Right lobe of liver (tissue), 6 donors: ENCODE measurements at regions not wholly inside any gene's neighbourhood (a gene's known extent, or its start where the extent isn't known, plus 50 kb on each side); places are given as distances from the start of the nearest gene placed in this dataset.

Source experiments
- ATAC-seq, 4 donors: fragments of 200-7000 bp; cut with Tn5 transposase; one replicate each; pipeline ENCODE4 v1.9.1; 2020; ENCODE audit warnings: mild to moderate bottlenecking in 4 of 4, moderate library complexity in 4 of 4
- DNase-seq, 3 donors: peaks; one replicate each; pipeline ENCODE4 v3.0.0-alpha.2; 2020
- H3K27ac ChIP-seq, 3 donors: fragments of 200-600 bp; one replicate each; pipeline ENCODE4 v1.8.0; 2022
- H3K27me3 ChIP-seq, 2 donors: fragments of 200-600 bp; one replicate each; pipeline ENCODE4 v1.8.0; 2022
- H3K36me3 ChIP-seq, 4 donors: fragments of 200-600 bp; sonication (generic) in 1 of 4; one replicate each; pipeline versions ENCODE4 v1.5.1 to v1.8.0; 2017 to 2022; ENCODE audit warnings: control low read depth in 1 of 4
- H3K4me1 ChIP-seq, 4 donors: fragments of 200-600 bp; sonication (generic) in 1 of 4; one replicate each; pipeline versions ENCODE4 v1.5.1 to v1.8.0; 2017 to 2022; ENCODE audit warnings: control low read depth in 1 of 4
- H3K4me3 ChIP-seq, 3 donors: fragments of 200-600 bp; one replicate each; pipeline ENCODE4 v1.8.0; 2022
- H3K9me3 ChIP-seq, 4 donors: fragments of 200-600 bp; sonication (generic) in 1 of 4; one replicate each; pipeline versions ENCODE4 v1.5.1 to v1.8.0; 2017 to 2022; ENCODE audit warnings: control low read depth in 1 of 4
- CTCF ChIP-seq, 4 donors: fragments of 200-600 bp in 3 of 4; fragments of 450-650 bp in 1 of 4; IDR thresholded peaks; one replicate each; pipeline versions ENCODE4 v1.5.1 to v1.8.0; 2016 to 2022; ENCODE audit warnings: antibody characterized with exemption in 4 of 4, mild to moderate bottlenecking in 2 of 4
- POLR2A ChIP-seq: fragments of 450-650 bp; IDR thresholded peaks from one replicate; pipeline ENCODE4 v1.6.1; 2017; ENCODE audit warnings: antibody characterized with exemption, mild to moderate bottlenecking
- WGBS: methylation state at CpG from one replicate; pipeline ENCODE4 v1.1.6; 2018; ENCODE audit warnings: low coverage, low lambda C conversion rate; ENCODE audit not compliant: insufficient coverage; ENCODE audit errors: missing lambda C conversion rate; 5-methylcytosine and 5-hydroxymethylcytosine counted together
- intact Hi-C, 2 donors: fragments of 100-400 bp; cut with DNase I; formaldehyde crosslinking; loops; one replicate each; pipeline versions ENCODE4 v1.11.2 to v1.14.1; 2022
- donor health status: DM: no; HTN: yes; CAD: no.
- donor health status: DM: no; HTN: no; CAD: no.
- donor health status: DM: no; HTN: no; CAD: no.
- donor health status: DM: no; HTN: yes; CAD: no.
- donor health status: DM: no; HTN: yes; CAD: no.

GRCh38 chr21:16213518-16213917, 483.7 kb downstream of the USP25 start:
- Histone ChIP-seq H3K4me3 (no peak overlapping the region), H3K27me3 (no peaks in the 10 kb centered on the region), H3K9me3 (no peaks in the 10 kb centered on the region), H3K4me1 (peaks cover 0 to 44% (median 12%) of the 10 kb centered on the region in 4 donors), H3K36me3 (no peaks in the 10 kb centered on the region), H3K27ac (peak overlapping the region in 2 of 3 donors; percentile 47 to 68)
- TF ChIP-seq POLR2A = no peak
- TF ChIP-seq CTCF (IDR thresholded peaks at IDR 0.05) = no peak
- WGBS = 81% methylated on average over 3 of the region's 3 CpGs
- intact Hi-C loops = no loop called here
- no peak for ATAC-seq
- no peak for DNase-seq

GRCh38 chr21:16215193-16215592, 485.4 kb downstream of the USP25 start:
- DNase-seq (no peak), ATAC-seq (peak in 2 of 4 donors; percentile 25 to 27)
- H3K36me3 ChIP-seq = no peaks in the 10 kb centered on the region
- H3K9me3 ChIP-seq = no peaks in the 10 kb centered on the region
- peaks cover 0 to 55% (median 17%) of the 10 kb centered on the region in 4 donors for H3K4me1 ChIP-seq
- H3K27me3 ChIP-seq = no peaks in the 10 kb centered on the region
- H3K27ac ChIP-seq = peak overlapping the region; percentile 2 to 64 (median 5)
- WGBS = 18% methylated on average over 2 of the region's 2 CpGs
- no peak for TF ChIP-seq CTCF (IDR thresholded peaks at IDR 0.05)
- no peak for TF ChIP-seq POLR2A
- H3K4me3 ChIP-seq = no peak overlapping the region
- intact Hi-C loops = no loop called here

- no peaks in the 10 kb centered on the region for H3K9me3 ChIP-seq
- H3K27me3 ChIP-seq = no peaks in the 10 kb centered on the region
- TF ChIP-seq CTCF (IDR thresholded peaks at IDR 0.05) (no peak), POLR2A (no peak)
- peaks cover 0 to 59% (median 17%) of the 10 kb centered on the region in 4 donors for H3K4me1 ChIP-seq
- no peaks in the 10 kb centered on the region for H3K36me3 ChIP-seq
- intact Hi-C loops = no loop called here
- ATAC-seq (no peak), DNase-seq (no peak)
- H3K4me3 ChIP-seq = no peak overlapping the region
- 35% methylated on average over 2 of the region's 2 CpGs for WGBS
- H3K27ac ChIP-seq = peak overlapping the region; percentile 2 to 64 (median 5)
Observed at GRCh38 chr21:16215663-16216183, 485.9 kb downstream of the USP25 start.

- intact Hi-C loops = no loop called here
- no peak for TF ChIP-seq POLR2A
- TF ChIP-seq CTCF (IDR thresholded peaks at IDR 0.05) = no peak
- Histone ChIP-seq H3K9me3 (no peaks in the 10 kb centered on the region), H3K27ac (peak overlapping the region in 2 of 3 donors; percentile 9 to 64), H3K36me3 (no peaks in the 10 kb centered on the region), H3K4me3 (no peak overlapping the region), H3K27me3 (no peaks in the 10 kb centered on the region), H3K4me1 (peaks cover 0 to 53% (median 15%) of the 10 kb centered on the region in 4 donors)
- ATAC-seq (peak in 1 of 4 donors; percentile 16), DNase-seq (no peak)
- 59% methylated on average over 3 of the region's 3 CpGs for WGBS
Observed at GRCh38 chr21:16216288-16216962, 486.6 kb downstream of the USP25 start.
